CD4-positive, alpha-beta T cell (primary cell): ENCODE measurements at regions not wholly inside any gene's neighbourhood (a gene's known extent, or its start where the extent isn't known, plus 50 kb on each side); places are given as distances from the start of the nearest gene placed in this dataset.

Experiments
- ATAC-seq: fragments of 200-7000 bp; cut with Tn5 transposase; one replicate; pipeline ENCODE4 v1.10.0; 2022; ENCODE audit warnings: mild to moderate bottlenecking; ENCODE audit not compliant: poor library complexity
- CTCF ChIA-PET: fragments of 350-600 bp; sonication (Branson Sonifier 250); formaldehyde crosslinking; loops from one replicate; lab custom pipeline; 2021; ENCODE audit warnings: antibody characterized with exemption, inconsistent platforms; lab: Charles Lee
- POLR2A ChIA-PET: fragments of 350-600 bp; sonication (Branson Sonifier 250); formaldehyde crosslinking; loops from one replicate; lab custom pipeline; 2021; ENCODE audit warnings: antibody characterized with exemption, inconsistent platforms; lab: Charles Lee
- DNase-seq, 14 experiments: peaks; one replicate each; pipeline ENCODE4 v3.0.0-alpha.2; 2013 to 2020; ENCODE audit warnings: mixed read lengths in 2 of 14
- H3K27ac ChIP-seq, 2 donors: one replicate each; pipeline versions ENCODE4 v1.5.1 to v1.7.0; 2013; ENCODE audit warnings: low read length in 2 of 2, low read depth in 1 of 2, mild to moderate bottlenecking in 1 of 2
- H3K27me3 ChIP-seq, 2 experiments: 1 replicate in 1 of 2; 2 replicates in 1 of 2; pipeline versions ENCODE4 v1.6.1 to v1.7.0; 2013; ENCODE audit warnings: low read length in 2 of 2, control low read depth in 1 of 2, mild to moderate bottlenecking in 1 of 2, moderate library complexity in 1 of 2; ENCODE audit not compliant: insufficient read depth in 2 of 2, control insufficient read depth in 1 of 2
- H3K36me3 ChIP-seq: one replicate; pipeline ENCODE4 v1.6.1; 2013; ENCODE audit warnings: low read length, control low read depth; ENCODE audit not compliant: insufficient read depth
- H3K4me1 ChIP-seq: one replicate; pipeline ENCODE4 v1.6.1; 2013; ENCODE audit warnings: low read length, control low read depth; ENCODE audit not compliant: insufficient read depth
- H3K4me3 ChIP-seq: one replicate; pipeline ENCODE4 v1.5.1; 2013; ENCODE audit warnings: mild to moderate bottlenecking, low read length, moderate library complexity
- H3K9me3 ChIP-seq, 2 experiments: 1 replicate in 1 of 2; 2 replicates in 1 of 2; pipeline versions ENCODE4 v1.6.1 to v1.7.0; 2013; ENCODE audit warnings: low read length in 2 of 2, mild to moderate bottlenecking in 2 of 2, control low read depth in 1 of 2, moderate library complexity in 1 of 2; ENCODE audit not compliant: control insufficient read depth in 1 of 2, insufficient read depth in 1 of 2
- H3K27ac Mint-ChIP-seq: one replicate; pipeline ENCODE4 v1.8.0; 2020; ENCODE audit warnings: mixed read lengths
- H3K27me3 Mint-ChIP-seq: one replicate; pipeline ENCODE4 v1.8.0; 2021; ENCODE audit warnings: mixed read lengths
- H3K36me3 Mint-ChIP-seq: one replicate; pipeline ENCODE4 v1.8.0; 2021; ENCODE audit warnings: low read depth, mixed read lengths
- H3K4me1 Mint-ChIP-seq: one replicate; pipeline ENCODE4 v1.8.0; 2021; ENCODE audit warnings: low read depth, mixed read lengths
- H3K4me3 Mint-ChIP-seq: one replicate; pipeline ENCODE4 v1.8.0; 2020; ENCODE audit warnings: mild to moderate bottlenecking, mixed read lengths
- H3K9me3 Mint-ChIP-seq: one replicate; pipeline ENCODE4 v1.8.0; 2020; ENCODE audit warnings: mixed read lengths
- CTCF ChIP-seq: fragments of 200-600 bp; IDR thresholded peaks from one replicate; pipeline ENCODE4 v1.8.0; 2022; ENCODE audit warnings: antibody characterized with exemption, mild to moderate bottlenecking
- intact Hi-C, 2 experiments: fragments of 100-400 bp; cut with DNase I in 1 of 2; cut with micrococcal nuclease in 1 of 2; formaldehyde crosslinking; loops; one replicate each; pipeline versions ENCODE4 v1.15.1 to v1.9.0; 2023 to 2025; cut with DNase I, micrococcal nuclease

- Mint-ChIP-seq H3K4me1 (no peaks in the 10 kb centered on the region), H3K27ac (no peak overlapping the region), H3K36me3 (no peaks in the 10 kb centered on the region), H3K9me3 (no peaks in the 10 kb centered on the region), H3K4me3 (no peak overlapping the region), H3K27me3 (peaks cover 5% of the 10 kb centered on the region)
- ATAC-seq = no peak
- intact Hi-C loops = no loop called here
- POLR2A ChIA-PET = no interaction called here
- H3K27ac ChIP-seq = no peak overlapping the region
- no peak overlapping the region for H3K4me3 ChIP-seq
- no peaks in the 10 kb centered on the region for H3K36me3 ChIP-seq
- H3K9me3 ChIP-seq = peaks cover 0 to 3% of the 10 kb centered on the region in 2 experiments
- H3K27me3 ChIP-seq = no peaks in the 10 kb centered on the region
- CTCF ChIA-PET = no interaction called here
- H3K4me1 ChIP-seq = no peaks in the 10 kb centered on the region
- no peak for DNase-seq
- no peak for TF ChIP-seq CTCF
Measured at GRCh38 chr12:13769273-13769672, 212.1 kb downstream of the GRIN2B start.

GRCh38 chr12:13764748-13765147 is 216.7 kb downstream of the GRIN2B start:
- ChIA-PET CTCF (no interaction called here), POLR2A (no interaction called here)
- DNase-seq (no peak), ATAC-seq (no peak)
- Mint-ChIP-seq H3K4me1 (no peaks in the 10 kb centered on the region), H3K36me3 (no peaks in the 10 kb centered on the region), H3K27ac (no peak overlapping the region), H3K9me3 (no peaks in the 10 kb centered on the region), H3K27me3 (peaks cover 5% of the 10 kb centered on the region), H3K4me3 (no peak overlapping the region)
- no peaks in the 10 kb centered on the region for H3K27me3 ChIP-seq
- no peaks in the 10 kb centered on the region for H3K4me1 ChIP-seq
- H3K36me3 ChIP-seq = no peaks in the 10 kb centered on the region
- no peak overlapping the region for H3K27ac ChIP-seq
- no peak overlapping the region for H3K4me3 ChIP-seq
- no peak for TF ChIP-seq CTCF
- peaks cover 0 to 3% of the 10 kb centered on the region in 2 experiments for H3K9me3 ChIP-seq
- intact Hi-C loops = no loop called here

GRCh38 chr12:13749389-13749788 is 232.0 kb downstream of the GRIN2B start:
- H3K4me3 Mint-ChIP-seq = no peak overlapping the region
- H3K9me3 Mint-ChIP-seq = no peaks in the 10 kb centered on the region
- H3K27me3 Mint-ChIP-seq = peaks cover 15% of the 10 kb centered on the region
- no peak for ATAC-seq
- Histone ChIP-seq H3K36me3 (no peaks in the 10 kb centered on the region), H3K27ac (no peak overlapping the region), H3K4me1 (no peaks in the 10 kb centered on the region), H3K9me3 (no peaks in the 10 kb centered on the region), H3K4me3 (no peak overlapping the region), H3K27me3 (no peaks in the 10 kb centered on the region)
- intact Hi-C loops = no loop called here
- DNase-seq = no peak
- H3K4me1 Mint-ChIP-seq = no peaks in the 10 kb centered on the region
- ChIA-PET CTCF (no interaction called here), POLR2A (no interaction called here)
- no peak overlapping the region for H3K27ac Mint-ChIP-seq
- H3K36me3 Mint-ChIP-seq = no peaks in the 10 kb centered on the region
- no peak for TF ChIP-seq CTCF
